HFFc6 (cell line): ENCODE measurements at regions not wholly inside any gene's neighbourhood (a gene's known extent, or its start where the extent isn't known, plus 50 kb on each side); places are given as distances from the start of the nearest gene placed in this dataset.

Source experiments
- DNase-seq: peaks from one replicate; pipeline ENCODE4 v3.0.0-alpha.2; 2018
- H3K27ac Mint-ChIP-seq: 2 replicates; pipeline ENCODE4 v1.8.0; 2020; ENCODE audit warnings: mild to moderate bottlenecking, mixed read lengths
- H3K27me3 Mint-ChIP-seq: 2 replicates; pipeline ENCODE4 v1.8.0; 2021; ENCODE audit warnings: mild to moderate bottlenecking, moderate library complexity, mixed read lengths; ENCODE audit not compliant: insufficient read depth
- H3K36me3 Mint-ChIP-seq: 2 replicates; pipeline ENCODE4 v1.8.0; 2021; ENCODE audit warnings: low read depth, mixed read lengths
- H3K4me1 Mint-ChIP-seq: 2 replicates; pipeline ENCODE4 v1.8.0; 2020; ENCODE audit warnings: low read depth, mixed read lengths
- H3K4me3 Mint-ChIP-seq: 2 replicates; pipeline ENCODE4 v1.8.0; 2020; ENCODE audit warnings: mild to moderate bottlenecking, moderate library complexity, mixed read lengths
- H3K9me3 Mint-ChIP-seq: 2 replicates; pipeline ENCODE4 v1.8.0; 2020; ENCODE audit warnings: mild to moderate bottlenecking, mixed read lengths
- TF ChIP-seq, protein P1 (sequence below): fragments of 200-600 bp; sonication (generic); IDR thresholded peaks from 2 replicates; pipeline ENCODE4 v1.5.0; 2021; ENCODE audit warnings: antibody characterized with exemption, mild to moderate bottlenecking

DNA sequence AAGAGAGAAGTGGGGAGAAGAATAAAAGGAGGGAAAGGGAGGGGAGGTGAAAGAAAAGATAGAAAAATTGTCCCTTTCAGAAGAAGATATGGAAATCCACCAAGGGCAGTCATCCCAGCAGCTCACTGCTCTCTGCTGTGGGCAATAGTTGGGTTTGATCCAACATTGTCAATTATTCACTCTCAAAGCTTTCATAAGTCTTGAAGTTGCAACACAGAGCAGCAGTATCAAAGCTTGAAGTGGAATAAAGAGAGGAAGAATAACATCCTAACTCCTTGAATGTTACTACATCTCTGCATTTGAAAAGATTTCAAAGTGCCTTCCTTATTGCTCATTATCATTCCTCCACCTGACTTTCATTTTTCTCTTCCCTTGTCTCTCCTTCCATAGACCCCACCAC lies 62.3 kb upstream of the HHIP start:
- H3K4me1 Mint-ChIP-seq: peaks cover 73% of the 10 kb centered on the region
- H3K4me3 Mint-ChIP-seq: peak overlapping the region; percentile 9; the same call in 1 of the 2 replicates
- peaks cover 9% of the 10 kb centered on the region for H3K36me3 Mint-ChIP-seq
- H3K27me3 Mint-ChIP-seq: peaks cover 3% of the 10 kb centered on the region; the same call in 1 of the 2 replicates
- DNase-seq: no peak
- TF ChIP-seq, protein P1, sequence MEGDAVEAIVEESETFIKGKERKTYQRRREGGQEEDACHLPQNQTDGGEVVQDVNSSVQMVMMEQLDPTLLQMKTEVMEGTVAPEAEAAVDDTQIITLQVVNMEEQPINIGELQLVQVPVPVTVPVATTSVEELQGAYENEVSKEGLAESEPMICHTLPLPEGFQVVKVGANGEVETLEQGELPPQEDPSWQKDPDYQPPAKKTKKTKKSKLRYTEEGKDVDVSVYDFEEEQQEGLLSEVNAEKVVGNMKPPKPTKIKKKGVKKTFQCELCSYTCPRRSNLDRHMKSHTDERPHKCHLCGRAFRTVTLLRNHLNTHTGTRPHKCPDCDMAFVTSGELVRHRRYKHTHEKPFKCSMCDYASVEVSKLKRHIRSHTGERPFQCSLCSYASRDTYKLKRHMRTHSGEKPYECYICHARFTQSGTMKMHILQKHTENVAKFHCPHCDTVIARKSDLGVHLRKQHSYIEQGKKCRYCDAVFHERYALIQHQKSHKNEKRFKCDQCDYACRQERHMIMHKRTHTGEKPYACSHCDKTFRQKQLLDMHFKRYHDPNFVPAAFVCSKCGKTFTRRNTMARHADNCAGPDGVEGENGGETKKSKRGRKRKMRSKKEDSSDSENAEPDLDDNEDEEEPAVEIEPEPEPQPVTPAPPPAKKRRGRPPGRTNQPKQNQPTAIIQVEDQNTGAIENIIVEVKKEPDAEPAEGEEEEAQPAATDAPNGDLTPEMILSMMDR: no peak
- H3K9me3 Mint-ChIP-seq: peaks cover 11% of the 10 kb centered on the region
- peak overlapping the region; percentile 4; the same call in 1 of the 2 replicates for H3K27ac Mint-ChIP-seq

DNA sequence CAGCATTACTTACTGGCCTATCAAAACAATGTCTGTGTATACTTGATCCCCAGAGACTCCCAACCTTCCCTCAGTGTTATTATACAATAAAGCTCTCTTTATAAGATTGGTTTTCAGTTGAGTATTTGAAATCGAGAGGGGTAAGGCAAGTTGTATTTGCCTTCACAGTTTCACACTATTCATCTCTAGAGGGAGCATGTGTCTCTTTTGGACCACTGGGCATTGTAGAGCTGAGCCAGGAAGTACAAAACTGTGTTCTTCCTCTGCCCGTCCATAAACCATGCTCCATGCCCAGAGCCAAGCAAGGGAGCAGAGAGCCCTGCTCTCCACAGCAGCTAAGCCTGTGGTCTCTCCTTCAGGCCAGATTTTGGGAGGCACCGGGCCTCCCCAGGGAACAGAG lies 61.5 kb upstream of the HHIP start:
- TF ChIP-seq, protein P1: no peak
- Mint-ChIP-seq H3K36me3 (peaks cover 12% of the 10 kb centered on the region), H3K4me3 (no peak overlapping the region; the same call in 1 of the 2 replicates), H3K27ac (peak overlapping the region; percentile 4; the same call in 1 of the 2 replicates), H3K27me3 (peaks cover 3% of the 10 kb centered on the region; the same call in 1 of the 2 replicates), H3K9me3 (peaks cover 11% of the 10 kb centered on the region), H3K4me1 (peaks cover 66% of the 10 kb centered on the region)
- no peak for DNase-seq

DNA sequence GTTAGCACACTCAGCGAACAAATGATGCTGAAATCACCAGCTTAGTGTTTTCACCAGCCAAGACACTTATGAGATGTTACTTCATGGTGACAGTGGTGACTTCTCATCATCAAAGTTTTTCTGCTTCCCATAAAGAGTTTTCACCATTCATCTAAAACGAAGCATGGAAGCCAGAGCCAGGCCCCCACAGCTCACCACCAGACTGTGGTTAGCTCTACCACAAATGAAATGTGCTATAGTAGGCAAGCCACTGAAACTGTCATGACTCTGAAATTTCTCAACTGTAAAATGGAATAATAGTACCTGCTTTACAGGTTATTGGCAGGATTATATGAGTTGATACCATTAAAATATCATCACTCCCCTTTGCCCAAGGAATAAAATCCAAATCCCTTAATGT lies 56.4 kb upstream of the HHIP start:
- Mint-ChIP-seq H3K27ac (no peak overlapping the region), H3K4me1 (peaks cover 40% of the 10 kb centered on the region), H3K9me3 (peaks cover 11% of the 10 kb centered on the region), H3K4me3 (no peak overlapping the region), H3K36me3 (peaks cover 18% of the 10 kb centered on the region), H3K27me3 (no peaks in the 10 kb centered on the region; the same call in 1 of the 2 replicates)
- TF ChIP-seq, protein P1: no peak
- DNase-seq: no peak

DNA sequence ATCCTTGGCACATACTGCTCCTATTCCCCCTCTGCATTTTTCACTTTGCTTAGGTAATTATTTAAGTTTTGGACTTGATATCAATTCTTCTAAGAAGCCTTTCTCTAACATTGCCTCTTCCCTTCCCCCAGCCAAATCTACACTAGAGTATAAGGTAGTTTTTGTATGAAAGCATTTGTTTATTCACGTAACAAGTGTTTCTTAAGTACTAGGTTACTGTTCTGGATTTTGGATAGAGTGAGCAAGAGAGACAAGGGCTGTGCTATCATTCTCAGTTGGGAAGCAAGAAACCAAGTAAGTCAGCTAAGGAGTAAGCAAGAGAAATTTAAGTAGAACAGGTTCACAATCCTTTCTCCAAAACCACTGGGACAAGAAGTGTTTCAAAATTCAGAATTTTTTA lies 55.9 kb upstream of the HHIP start:
- no peaks in the 10 kb centered on the region; the same call in 1 of the 2 replicates for H3K27me3 Mint-ChIP-seq
- TF ChIP-seq, protein P1: no peak

DNA sequence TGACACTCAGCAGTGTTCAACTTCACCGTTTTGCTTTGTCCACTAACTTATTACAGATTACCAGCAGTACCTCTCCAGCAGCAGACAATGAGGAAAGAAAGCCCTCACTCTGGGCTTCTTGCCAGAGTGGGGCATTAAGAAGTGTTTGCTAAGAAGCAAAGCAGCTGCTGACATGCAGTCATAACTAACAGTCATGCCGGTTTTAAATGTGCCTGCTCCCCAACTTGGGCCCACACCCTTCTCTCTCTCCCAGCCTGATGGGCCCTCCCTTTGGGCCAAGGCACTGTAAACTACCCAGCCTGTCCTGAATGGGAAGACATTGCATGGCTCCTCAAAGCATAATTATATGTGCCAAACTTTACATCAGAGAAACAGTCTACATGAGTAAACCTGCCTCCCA lies 54.6 kb upstream of the HHIP start:
- peak overlapping the region; percentile 4; the same call in 1 of the 2 replicates for H3K27ac Mint-ChIP-seq

More for the DNA sequence above, 55.9 kb upstream of the HHIP start:
- Mint-ChIP-seq H3K9me3 (peaks cover 11% of the 10 kb centered on the region), H3K4me3 (no peak overlapping the region), H3K27ac (no peak overlapping the region), H3K36me3 (peaks cover 18% of the 10 kb centered on the region), H3K4me1 (peaks cover 39% of the 10 kb centered on the region)
- DNase-seq: no peak

More for the DNA sequence above, 54.6 kb upstream of the HHIP start:
- DNase-seq: peak; percentile 62
- TF ChIP-seq, protein P1: no peak
- Mint-ChIP-seq H3K27me3 (no peaks in the 10 kb centered on the region; the same call in 1 of the 2 replicates), H3K4me1 (peaks cover 33% of the 10 kb centered on the region), H3K4me3 (no peak overlapping the region), H3K9me3 (peaks cover 11% of the 10 kb centered on the region), H3K36me3 (peaks cover 18% of the 10 kb centered on the region)
